GM10266 (cell line): ENCODE measurements at regions not wholly inside any gene's neighbourhood (a gene's known extent, or its start where the extent isn't known, plus 50 kb on each side); places are given as distances from the start of the nearest gene placed in this dataset.

Source experiments
- DNase-seq: peaks from one replicate; pipeline ENCODE4 v3.0.0; 2012; ENCODE audit errors: extremely low spot score
- CTCF ChIP-seq: IDR thresholded peaks from 2 replicates; pipeline ENCODE4 v1.5.1; 2012; ENCODE audit warnings: mild to moderate bottlenecking, low read depth; ENCODE audit not compliant: control insufficient read depth, insufficient read depth; ENCODE audit errors: missing control alignments

- no peak for DNase-seq
- TF ChIP-seq CTCF = no peak
Measured at GRCh38 chr3:115236496-115236895, 89.4 kb upstream of the ZBTB20 start.

- no peak for DNase-seq
- no peak for TF ChIP-seq CTCF
Measured at GRCh38 chr3:115239717-115240116, 92.6 kb upstream of the ZBTB20 start.

- DNase-seq = no peak
Measured at GRCh38 chr3:115244350-115244749, 97.3 kb upstream of the ZBTB20 start.

DNA sequence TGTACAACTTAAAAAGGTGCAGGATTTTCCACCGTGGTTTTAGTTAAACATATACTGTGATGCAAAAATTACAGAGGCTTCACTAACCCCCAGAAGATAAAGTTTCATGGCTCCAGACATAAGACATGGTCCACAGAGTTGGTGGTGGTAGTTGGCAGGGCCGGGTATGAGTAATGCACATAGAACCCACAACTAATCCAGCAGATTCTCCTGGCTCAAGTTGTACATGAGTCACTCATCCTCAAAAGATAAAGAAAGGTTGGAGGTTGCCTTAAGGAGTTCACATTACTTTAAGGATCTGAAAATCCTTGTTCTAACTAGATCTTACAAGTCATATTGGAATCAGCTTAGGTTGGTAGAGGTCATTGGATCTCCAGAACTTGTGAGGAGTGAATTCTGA, 98.3 kb upstream of the ZBTB20 start:
- DNase-seq = no peak
- TF ChIP-seq CTCF = no peak

More at GRCh38 chr3:115244350-115244749, 97.3 kb upstream of the ZBTB20 start:
- TF ChIP-seq CTCF = no peak

DNA sequence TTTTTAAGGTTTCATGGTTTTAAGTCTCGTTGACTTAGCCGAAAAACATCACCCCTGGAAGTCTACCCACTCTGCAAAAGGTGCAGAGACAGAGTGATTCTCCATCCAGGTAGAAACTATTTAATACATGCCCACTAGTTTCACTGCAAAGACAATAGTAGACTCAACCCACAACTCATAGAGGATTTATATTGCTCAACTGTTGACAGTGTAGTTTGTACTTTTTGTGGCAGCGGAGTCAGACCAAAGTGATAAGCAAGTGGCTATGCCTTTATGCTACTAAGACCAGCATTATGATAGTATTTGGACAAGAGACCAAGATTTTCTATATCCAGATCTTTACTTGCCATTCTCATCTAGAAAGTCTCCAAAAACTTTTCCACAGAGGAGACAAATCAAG, 98.8 kb upstream of the ZBTB20 start:
- no peak for DNase-seq
- TF ChIP-seq CTCF = no peak

GRCh38 chr3:115246461-115247020, 99.5 kb upstream of the ZBTB20 start:
- no peak for TF ChIP-seq CTCF
- DNase-seq = no peak

GRCh38 chr3:115248274-115248673, 101.2 kb upstream of the ZBTB20 start:
- DNase-seq = no peak
- no peak for TF ChIP-seq CTCF
